ENCODE measurements at regions not wholly inside any gene's neighbourhood (a gene's known extent, or its start where the extent isn't known, plus 50 kb on each side); places are given as distances from the start of the nearest gene placed in this dataset.

GRCh38 chr22:49490692-49491091 is 337.0 kb downstream of the BRD1 start:
- DNase-seq (ENCODE audit: low read depth in 2 of 2, low spot score in 1 of 2) = no peak

- no peak for DNase-seq (ENCODE audit: low read depth in 2 of 2, low spot score in 1 of 2)
Observed at GRCh38 chr22:49489821-49490220, 337.9 kb downstream of the BRD1 start.

GRCh38 chr22:49488943-49489342 is 338.7 kb downstream of the BRD1 start:
- DNase-seq (ENCODE audit: low read depth in 2 of 2, low spot score in 1 of 2) = no peak

GRCh38 chr22:49487950-49488349 is 339.7 kb downstream of the BRD1 start:
- DNase-seq (ENCODE audit: low read depth in 2 of 2, low spot score in 1 of 2) = no peak

GRCh38 chr22:49486225-49486624 is 341.4 kb downstream of the BRD1 start:
- no peak for DNase-seq (ENCODE audit: low read depth in 2 of 2, low spot score in 1 of 2)

- DNase-seq (ENCODE audit: low read depth in 2 of 2, low spot score in 1 of 2) = no peak
Observed at GRCh38 chr22:49483946-49484345, 343.7 kb downstream of the BRD1 start.

GRCh38 chr22:49483281-49483870 is 344.3 kb downstream of the BRD1 start:
- no peak for DNase-seq (ENCODE audit: low read depth in 2 of 2, low spot score in 1 of 2)

GRCh38 chr22:49482811-49483210 is 344.9 kb downstream of the BRD1 start:
- no peak for DNase-seq (ENCODE audit: low read depth in 2 of 2, low spot score in 1 of 2)

GRCh38 chr22:49481659-49482399 is 345.8 kb downstream of the BRD1 start:
- DNase-seq (ENCODE audit: low read depth in 2 of 2, low spot score in 1 of 2) = no peak

- DNase-seq (ENCODE audit: low read depth in 2 of 2, low spot score in 1 of 2) = no peak
Observed at GRCh38 chr22:49480896-49481658, 346.6 kb downstream of the BRD1 start.

- no peak for DNase-seq (ENCODE audit: low read depth in 2 of 2, low spot score in 1 of 2)
Observed at GRCh38 chr22:49480331-49480730, 347.3 kb downstream of the BRD1 start.

- DNase-seq (ENCODE audit: low read depth in 2 of 2, low spot score in 1 of 2) = no peak
Observed at GRCh38 chr22:49479566-49479965, 348.1 kb downstream of the BRD1 start.

GRCh38 chr22:49476800-49477400 is 350.8 kb downstream of the BRD1 start:
- DNase-seq (ENCODE audit: low read depth in 2 of 2, low spot score in 1 of 2) = no peak

GRCh38 chr22:49476176-49476575 is 351.5 kb downstream of the BRD1 start:
- no peak for DNase-seq (ENCODE audit: low read depth in 2 of 2, low spot score in 1 of 2)

GRCh38 chr22:49475253-49475652 is 352.4 kb downstream of the BRD1 start:
- DNase-seq (ENCODE audit: low read depth in 2 of 2, low spot score in 1 of 2) = no peak

GRCh38 chr22:49473286-49473685 is 354.4 kb downstream of the BRD1 start:
- DNase-seq (ENCODE audit: low read depth in 2 of 2, low spot score in 1 of 2) = no peak

- DNase-seq (ENCODE audit: low read depth in 2 of 2, low spot score in 1 of 2) = no peak
Observed at GRCh38 chr22:49470741-49471503, 356.8 kb downstream of the BRD1 start.

GRCh38 chr22:49469896-49470740 is 357.6 kb downstream of the BRD1 start:
- no peak for DNase-seq (ENCODE audit: low read depth in 2 of 2, low spot score in 1 of 2)

- DNase-seq (ENCODE audit: low read depth in 2 of 2, low spot score in 1 of 2) = no peak
Observed at GRCh38 chr22:49468487-49469198, 359.0 kb downstream of the BRD1 start.

All from stimulated activated CD8-positive, alpha-beta memory T cell treated with anti-CD3 and anti-CD28 coated beads, Interleukin-4, amount 100 ng/mL, for 4 hours (primary cell).